ENCODE measurements at regions not wholly inside any gene's neighbourhood (a gene's known extent, or its start where the extent isn't known, plus 50 kb on each side); places are given as distances from the start of the nearest gene placed in this dataset.

DNA sequence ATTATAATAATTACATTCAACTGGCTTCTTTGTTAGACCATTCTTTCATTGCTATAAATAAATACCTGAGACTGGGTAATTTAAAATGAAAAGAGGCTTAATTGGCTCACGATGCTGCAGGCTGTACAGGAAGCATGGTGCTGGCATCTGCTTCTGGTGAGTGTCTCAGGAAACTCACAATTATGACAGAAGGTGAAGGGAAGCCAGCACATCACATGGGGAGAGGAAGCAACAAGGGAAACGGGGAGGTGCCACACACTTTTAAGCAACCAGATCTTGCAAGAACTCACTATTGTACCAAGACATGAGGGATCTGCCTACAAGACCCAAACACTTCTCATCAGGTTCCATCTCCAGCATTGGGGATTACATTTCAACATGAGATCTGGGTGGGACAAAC is 413.1 kb upstream of the ARRDC4 start:
- Histone ChIP-seq H3K4me3 (no peak overlapping the region), H3K27me3 (no peaks in the 10 kb centered on the region)
- TF ChIP-seq, protein P1, sequence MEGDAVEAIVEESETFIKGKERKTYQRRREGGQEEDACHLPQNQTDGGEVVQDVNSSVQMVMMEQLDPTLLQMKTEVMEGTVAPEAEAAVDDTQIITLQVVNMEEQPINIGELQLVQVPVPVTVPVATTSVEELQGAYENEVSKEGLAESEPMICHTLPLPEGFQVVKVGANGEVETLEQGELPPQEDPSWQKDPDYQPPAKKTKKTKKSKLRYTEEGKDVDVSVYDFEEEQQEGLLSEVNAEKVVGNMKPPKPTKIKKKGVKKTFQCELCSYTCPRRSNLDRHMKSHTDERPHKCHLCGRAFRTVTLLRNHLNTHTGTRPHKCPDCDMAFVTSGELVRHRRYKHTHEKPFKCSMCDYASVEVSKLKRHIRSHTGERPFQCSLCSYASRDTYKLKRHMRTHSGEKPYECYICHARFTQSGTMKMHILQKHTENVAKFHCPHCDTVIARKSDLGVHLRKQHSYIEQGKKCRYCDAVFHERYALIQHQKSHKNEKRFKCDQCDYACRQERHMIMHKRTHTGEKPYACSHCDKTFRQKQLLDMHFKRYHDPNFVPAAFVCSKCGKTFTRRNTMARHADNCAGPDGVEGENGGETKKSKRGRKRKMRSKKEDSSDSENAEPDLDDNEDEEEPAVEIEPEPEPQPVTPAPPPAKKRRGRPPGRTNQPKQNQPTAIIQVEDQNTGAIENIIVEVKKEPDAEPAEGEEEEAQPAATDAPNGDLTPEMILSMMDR (IDR thresholded peaks at IDR 0.05; ENCODE audit: low read depth, low read length): no peak

DNA sequence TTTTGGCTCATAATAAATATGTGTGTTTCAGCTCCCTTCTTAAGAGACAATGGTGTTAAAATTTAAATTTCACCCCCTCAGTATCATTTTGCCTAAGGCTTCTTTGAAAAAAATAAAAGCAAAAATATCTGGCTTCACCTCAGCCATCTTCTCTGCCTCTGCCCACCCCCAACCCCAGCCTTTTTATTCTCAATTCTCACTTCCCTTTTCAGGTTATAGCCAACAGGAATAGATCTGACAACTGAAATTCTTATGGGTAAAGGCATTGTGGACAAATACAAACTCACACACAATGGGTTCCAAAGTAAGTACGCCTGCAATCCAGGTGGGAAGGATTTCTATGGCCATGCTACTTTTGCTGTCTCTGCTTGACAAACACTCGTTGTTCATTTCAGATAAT is 399.0 kb upstream of the ARRDC4 start:
- TF ChIP-seq, protein P1 (IDR thresholded peaks at IDR 0.05; ENCODE audit: low read depth, low read length): no peak

More for the DNA sequence above, 413.1 kb upstream of the ARRDC4 start:
- H3K27ac ChIP-seq: no peak overlapping the region
- H3K4me1 ChIP-seq (ENCODE audit: low read depth): no peaks in the 10 kb centered on the region
- no peak for DNase-seq (ENCODE audit: low read depth in 1 of 2, low spot score in 1 of 2)
- peaks cover 4% of the 10 kb centered on the region for H3K9me3 ChIP-seq (ENCODE audit: low read depth)
- H3K36me3 ChIP-seq: no peaks in the 10 kb centered on the region

DNA sequence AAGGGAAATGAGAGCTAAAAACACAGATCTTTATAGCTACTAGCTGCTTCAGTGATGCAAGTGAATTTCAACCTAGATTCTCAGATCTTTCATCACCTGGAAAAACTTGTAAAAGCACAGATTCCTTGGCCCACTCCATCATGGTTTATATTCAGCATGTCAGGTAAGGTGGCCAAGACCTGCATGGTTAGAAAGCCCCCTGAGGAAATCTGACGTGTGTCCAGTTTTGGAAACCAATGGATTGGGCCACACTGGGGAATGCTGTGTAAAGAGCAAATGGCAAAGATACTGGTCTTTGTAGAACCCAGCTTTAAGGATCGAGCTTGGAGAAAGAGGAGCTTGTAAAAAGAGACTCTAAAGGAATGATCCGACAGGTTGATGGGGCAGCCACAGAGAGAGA is 397.0 kb upstream of the ARRDC4 start:
- DNase-seq (ENCODE audit: low read depth in 1 of 2, low spot score in 1 of 2): no peak
- Histone ChIP-seq H3K27ac (no peak overlapping the region), H3K36me3 (no peaks in the 10 kb centered on the region), H3K4me1 (ENCODE audit: low read depth) (no peaks in the 10 kb centered on the region), H3K27me3 (no peaks in the 10 kb centered on the region), H3K9me3 (ENCODE audit: low read depth) (no peaks in the 10 kb centered on the region), H3K4me3 (no peak overlapping the region)
- TF ChIP-seq, protein P1 (IDR thresholded peaks at IDR 0.05; ENCODE audit: low read depth, low read length): no peak

More for the DNA sequence above, 399.0 kb upstream of the ARRDC4 start:
- no peak for DNase-seq (ENCODE audit: low read depth in 1 of 2, low spot score in 1 of 2)
- H3K4me1 ChIP-seq (ENCODE audit: low read depth): no peaks in the 10 kb centered on the region
- no peak overlapping the region for H3K4me3 ChIP-seq
- no peaks in the 10 kb centered on the region for H3K27me3 ChIP-seq
- no peak overlapping the region for H3K27ac ChIP-seq
- H3K9me3 ChIP-seq (ENCODE audit: low read depth): no peaks in the 10 kb centered on the region
- H3K36me3 ChIP-seq: no peaks in the 10 kb centered on the region

DNA sequence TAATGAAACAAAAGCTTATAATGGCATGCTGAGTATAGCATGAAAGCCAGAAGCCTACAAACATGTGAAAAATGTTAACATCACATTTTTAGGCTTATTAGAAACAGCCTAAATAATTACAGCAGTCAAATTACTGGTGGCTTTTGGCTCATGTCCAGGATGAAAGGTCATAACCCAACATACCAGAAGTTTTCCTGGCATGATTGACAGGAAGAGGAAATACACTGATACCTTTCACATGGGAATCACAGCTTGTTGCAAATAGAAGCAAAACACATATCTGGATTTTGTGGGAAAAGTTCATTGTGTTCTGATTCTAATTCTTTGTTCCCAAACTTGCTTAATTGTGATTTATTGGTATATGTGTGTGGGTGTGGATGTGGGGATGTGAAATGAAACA is 393.5 kb upstream of the ARRDC4 start:
- no peaks in the 10 kb centered on the region for H3K4me1 ChIP-seq (ENCODE audit: low read depth)
- H3K27me3 ChIP-seq: no peaks in the 10 kb centered on the region
- peak; percentile 0 to 43 for DNase-seq (ENCODE audit: low read depth in 1 of 2, low spot score in 1 of 2)
- H3K4me3 ChIP-seq: no peak overlapping the region
- no peaks in the 10 kb centered on the region for H3K9me3 ChIP-seq (ENCODE audit: low read depth)
- TF ChIP-seq, protein P1 (IDR thresholded peaks at IDR 0.05; ENCODE audit: low read depth, low read length): no peak
- no peak overlapping the region for H3K27ac ChIP-seq
- no peaks in the 10 kb centered on the region for H3K36me3 ChIP-seq

DNA sequence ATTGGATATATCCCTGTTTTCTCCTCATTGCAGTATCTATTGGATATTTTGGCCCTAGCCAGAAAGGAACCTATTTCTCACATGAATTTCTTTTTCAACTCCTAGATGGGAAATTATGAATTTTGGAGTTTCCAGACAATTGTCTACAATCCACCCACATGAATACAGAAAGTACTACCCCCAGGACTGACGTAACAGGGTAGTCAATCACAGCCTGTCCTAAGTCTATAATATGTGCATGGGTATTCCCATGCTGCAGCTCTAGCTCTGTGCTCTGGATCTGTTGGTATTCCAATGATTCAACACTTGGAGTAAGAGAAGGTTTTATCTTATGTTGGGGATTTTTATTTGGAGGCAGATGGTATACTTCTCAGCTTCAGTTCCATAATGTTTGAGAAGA is 393.1 kb upstream of the ARRDC4 start:
- TF ChIP-seq, protein P1 (IDR thresholded peaks at IDR 0.05; ENCODE audit: low read depth, low read length): no peak
- no peak for DNase-seq (ENCODE audit: low read depth in 1 of 2, low spot score in 1 of 2)
- no peaks in the 10 kb centered on the region for H3K27me3 ChIP-seq
- no peak overlapping the region for H3K27ac ChIP-seq
- H3K4me3 ChIP-seq: no peak overlapping the region
- no peaks in the 10 kb centered on the region for H3K4me1 ChIP-seq (ENCODE audit: low read depth)
- H3K9me3 ChIP-seq (ENCODE audit: low read depth): no peaks in the 10 kb centered on the region
- no peaks in the 10 kb centered on the region for H3K36me3 ChIP-seq
